Activated effector memory CD4-positive, alpha-beta T cell treated with anti-CD3 and anti-CD28 coated beads, Interleukin-2, amount 50 U/mL, for 16 hours (primary cell): ENCODE measurements at regions not wholly inside any gene's neighbourhood (a gene's known extent, or its start where the extent isn't known, plus 50 kb on each side); places are given as distances from the start of the nearest gene placed in this dataset.
"Not testable (repeated sequence)": the region's sequence is repeated elsewhere in the genome, so short reads cannot be mapped to it uniquely, and the experiment has no call there.

Experiments
- DNase-seq: peaks from one replicate; pipeline ENCODE4 v3.0.0-alpha.2; 2020

DNA sequence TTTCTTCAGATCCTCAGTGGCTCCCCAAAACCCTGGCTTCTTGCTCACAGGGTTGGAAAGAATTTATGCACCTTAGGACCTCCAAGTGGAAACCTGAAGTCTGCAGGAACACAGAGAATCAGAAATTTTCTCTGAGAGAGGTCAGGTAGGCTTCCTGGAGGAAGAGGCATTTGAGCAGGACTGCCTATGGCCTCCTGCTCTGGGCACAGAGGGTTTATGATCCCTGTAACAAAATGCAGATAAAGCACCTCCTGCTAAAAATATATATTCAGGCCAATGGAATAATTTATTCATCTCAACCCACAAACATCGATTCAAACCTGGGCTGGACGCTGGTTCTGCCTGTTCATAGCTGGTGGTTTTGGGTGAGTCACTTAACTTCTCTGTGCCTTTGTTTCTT is 68.1 kb upstream of the FGF3 start:
- no peak for DNase-seq

DNA sequence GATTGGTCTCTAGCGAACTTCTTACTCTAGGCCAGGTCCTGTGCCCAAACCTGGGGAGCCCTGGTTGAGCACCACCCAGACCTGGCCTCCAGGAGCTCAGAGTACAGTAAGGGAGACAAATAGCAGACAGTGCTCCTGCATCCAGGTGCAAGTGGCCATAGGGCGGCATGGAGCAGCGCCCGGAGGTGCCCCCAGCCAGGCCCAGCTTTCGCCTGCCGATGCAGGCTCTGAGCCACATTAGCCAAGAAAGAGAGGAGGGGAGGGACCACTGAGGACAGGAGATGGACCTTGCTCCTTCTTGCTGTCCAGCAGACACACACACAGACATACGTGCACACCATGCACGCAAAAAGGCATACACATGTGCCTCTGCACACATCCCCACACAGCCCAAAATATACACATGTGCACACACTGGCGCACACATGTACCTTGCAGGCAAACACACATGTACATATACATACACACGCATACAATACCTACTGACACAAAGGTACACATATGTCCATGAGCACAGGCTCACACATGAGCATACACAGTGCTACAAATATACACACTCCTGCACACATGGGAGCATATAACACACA is 68.7 kb upstream of the FGF3 start:
- no peak for DNase-seq

DNA sequence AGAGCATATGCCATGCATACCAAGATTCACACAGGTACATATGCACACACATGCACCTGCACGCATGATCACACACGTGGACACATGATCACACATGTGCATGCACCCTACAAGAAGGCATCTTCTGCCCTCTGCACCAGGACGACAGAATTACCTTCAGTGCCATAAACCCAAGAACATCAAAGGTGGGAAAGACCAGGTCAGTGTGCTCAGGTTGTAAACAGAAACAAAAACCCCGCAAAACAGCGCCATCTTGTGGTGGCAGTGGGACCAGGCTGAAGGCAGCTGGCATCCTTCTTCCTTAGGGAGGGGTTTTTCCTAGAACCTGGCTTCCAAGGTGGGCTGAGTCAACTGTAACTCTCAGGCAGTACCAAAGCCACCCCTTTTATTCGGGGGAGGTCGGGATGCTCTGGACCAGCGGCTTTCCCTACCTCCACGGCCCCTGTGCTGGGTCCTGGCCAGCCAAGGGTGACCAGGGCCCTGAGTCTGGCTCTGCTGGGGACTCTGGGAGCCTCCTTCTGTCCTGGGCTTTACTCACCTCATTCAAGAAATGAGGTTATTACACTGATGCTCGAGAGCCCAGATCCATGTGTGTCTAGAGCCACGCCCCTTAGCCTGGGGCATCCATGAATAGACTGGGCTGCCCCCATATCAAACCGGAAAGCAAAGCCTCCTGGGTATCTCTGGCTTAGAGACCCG is 69.4 kb upstream of the FGF3 start:
- DNase-seq: peak; percentile 89

DNA sequence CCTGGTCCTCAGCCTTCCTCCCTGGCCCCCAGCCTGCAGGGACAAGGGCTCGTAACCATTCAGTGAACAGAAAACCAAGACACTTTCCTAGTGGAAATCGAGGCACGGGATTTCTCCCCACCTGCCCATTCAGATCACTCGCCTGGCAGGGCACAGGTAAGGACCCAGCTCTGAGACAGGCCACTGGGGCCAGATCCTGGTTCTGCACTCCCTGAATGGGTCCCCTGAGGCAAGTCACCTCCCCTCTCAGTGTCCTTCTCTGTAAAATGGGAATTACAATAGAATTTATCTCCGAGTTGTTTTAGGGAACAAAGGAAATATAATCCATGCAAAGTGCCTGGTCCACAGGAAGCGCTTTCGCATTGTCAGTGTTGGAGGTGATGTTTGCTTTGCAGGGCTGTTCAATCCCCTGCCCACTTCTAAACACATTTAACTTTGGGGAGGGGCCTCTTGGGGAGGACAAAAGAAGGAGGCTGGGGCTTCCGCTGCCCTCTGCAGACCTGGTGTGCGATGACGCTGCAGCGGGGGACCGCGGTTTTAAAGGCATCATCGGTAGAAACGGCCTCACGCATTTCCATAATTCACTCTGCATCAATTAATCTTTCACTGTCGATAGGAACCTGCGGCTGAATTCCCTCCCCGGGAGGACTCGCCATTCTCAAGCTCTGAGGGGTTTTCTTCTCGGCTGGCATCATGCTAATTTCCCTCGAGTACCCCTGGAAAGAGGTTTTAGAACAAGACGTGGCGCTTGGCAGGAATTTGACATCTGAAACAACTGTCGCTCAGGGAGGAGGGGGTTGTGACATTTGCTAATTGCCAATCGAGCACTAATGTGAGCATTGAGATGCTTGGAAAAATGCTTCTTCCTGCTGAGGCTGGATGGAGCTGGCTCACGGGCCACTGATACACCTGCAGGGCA is 70.4 kb upstream of the FGF3 start:
- DNase-seq: no peak

DNA sequence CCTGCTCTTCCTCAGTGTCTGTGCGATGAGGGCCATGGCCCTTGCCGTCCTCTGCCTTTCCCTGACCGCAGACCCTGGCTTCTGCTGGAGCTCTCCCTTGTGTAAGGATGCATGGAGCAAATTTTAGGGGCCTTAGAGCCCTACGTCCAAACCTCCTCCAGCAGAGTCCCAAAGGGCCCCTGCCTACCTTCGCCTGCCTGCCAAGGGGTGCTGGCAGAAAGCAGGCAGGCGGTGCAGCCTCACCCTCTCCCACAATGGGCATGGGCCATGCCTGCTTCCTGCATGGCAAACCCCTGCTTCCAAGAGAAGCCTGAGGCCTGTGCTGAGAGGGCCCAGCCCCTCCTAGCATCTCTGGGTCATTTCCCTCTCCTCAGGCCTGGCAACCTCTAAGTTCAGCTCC is 71.3 kb upstream of the FGF3 start:
- no peak for DNase-seq

DNA sequence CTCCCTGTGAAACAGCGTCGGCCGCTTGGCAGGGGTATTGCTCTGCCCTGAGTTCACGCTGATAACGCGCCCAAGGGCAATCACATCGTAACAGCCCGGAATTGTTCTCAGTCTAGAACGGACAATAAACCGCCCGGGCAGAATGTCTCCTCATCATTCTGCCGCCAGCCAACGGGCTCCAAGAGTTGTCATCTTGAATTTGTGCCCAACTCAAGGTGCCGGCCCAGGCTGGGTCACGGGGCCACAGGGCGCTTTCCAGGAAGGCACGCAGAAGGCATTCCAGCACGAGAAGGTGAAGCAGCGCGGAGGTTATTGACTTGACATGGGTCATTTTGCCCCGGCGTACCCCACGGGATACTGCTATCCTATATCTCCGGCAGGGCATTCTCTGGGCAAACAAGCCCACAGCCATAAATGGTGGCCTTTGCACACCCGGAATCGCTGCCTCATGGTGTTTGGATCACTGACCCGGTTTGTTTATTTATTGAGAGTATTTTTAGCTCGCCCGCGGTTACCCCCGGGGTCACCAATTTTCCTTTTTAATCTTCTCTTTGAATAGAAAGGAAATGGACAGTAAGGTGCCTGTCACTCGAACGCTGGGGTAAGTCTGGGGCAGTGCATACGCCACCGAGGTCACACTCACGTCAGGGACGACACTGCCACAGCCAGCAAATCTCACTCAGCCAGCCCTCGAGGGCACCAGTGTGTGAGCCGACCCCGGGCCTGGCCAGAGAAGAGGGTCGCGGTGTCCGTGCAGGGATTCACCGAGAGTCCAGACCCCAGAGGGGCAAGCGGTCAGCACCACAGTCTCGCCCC is 72.4 kb upstream of the FGF3 start:
- no peak for DNase-seq

DNA sequence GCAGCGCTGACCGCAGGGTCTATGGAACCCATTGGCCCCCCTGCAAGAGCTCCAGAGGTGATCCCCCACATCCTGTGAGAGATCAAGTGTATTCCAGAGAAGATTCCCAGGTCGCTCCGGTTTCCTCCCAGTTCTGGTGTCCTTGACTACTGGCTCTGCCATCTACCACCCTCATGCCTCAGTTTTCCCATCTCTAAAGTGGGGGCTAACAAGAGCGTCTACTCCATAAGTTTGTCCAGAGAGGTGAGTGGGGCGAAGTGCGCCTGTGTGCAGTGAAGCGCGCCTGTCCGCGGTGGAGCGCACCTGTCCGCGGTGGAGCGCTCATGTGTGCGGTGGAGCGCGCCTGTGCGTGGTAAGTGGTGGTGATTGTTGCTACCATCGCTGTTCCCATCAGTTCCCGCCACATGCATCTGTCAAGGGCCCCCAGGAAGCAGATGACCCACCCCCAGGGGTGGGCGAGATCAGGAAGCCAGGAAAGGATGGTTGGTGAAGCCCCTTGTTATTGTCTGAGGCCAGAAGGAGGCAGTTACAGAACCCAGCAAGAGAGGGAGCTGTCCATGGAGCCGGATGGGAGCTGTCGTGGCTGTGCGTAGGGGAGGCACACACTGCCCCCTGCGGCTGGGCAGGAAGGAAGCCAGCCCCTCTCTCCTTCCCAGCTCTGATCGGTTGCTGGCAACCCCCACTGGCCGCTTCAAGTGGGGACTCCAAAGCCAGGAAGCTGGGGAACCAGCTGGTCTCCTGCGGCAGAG is 73.2 kb upstream of the FGF3 start:
- no peak for DNase-seq

DNA sequence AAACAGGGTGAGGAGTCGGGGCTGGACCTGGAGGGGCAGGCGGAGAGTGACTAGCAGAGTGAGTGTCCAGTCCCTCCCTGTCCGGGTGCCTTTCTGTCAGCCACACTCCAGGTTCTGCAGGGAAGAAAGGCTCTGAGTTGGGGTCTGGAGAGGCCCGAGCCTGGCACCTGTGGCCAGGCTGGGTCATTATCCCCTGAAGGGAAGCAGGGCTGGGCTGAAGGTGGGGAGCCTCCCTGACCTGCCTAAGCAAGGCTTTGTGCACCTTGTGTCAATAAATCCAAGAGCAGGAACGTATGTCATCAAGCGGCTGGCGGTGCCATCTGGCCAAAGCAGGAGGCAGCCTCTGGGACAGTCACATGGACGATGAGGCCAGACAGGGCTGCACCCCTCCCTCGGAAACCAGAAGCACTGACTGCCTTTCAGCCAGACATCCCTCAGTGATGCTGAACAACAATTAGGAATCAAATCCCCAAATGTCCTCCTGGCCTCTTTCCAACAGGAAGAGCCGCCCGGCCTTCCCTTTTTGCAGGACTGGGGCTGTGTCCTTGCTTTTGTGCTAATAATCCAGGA is 73.9 kb upstream of the FGF3 start:
- DNase-seq: no peak

DNA sequence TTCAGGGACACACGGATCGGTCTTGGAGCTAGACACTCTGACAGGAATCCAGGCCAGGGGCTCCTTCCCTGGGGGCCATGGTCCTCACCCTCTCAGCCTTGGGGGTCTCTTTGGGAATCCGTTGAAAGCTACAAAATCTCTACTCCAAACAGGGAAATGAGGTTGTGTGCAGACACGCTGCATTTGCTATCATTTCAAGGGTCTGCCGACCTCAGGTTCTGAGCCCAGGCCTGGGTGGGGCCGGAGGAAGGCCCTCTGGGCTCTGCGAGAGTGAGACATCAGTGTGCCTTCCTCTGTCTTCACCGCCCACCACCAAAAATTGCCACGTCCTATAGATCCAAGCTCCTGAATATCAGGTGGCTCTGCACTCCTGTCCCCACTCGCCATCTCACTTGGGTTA is 74.4 kb upstream of the FGF3 start:
- no peak for DNase-seq

DNA sequence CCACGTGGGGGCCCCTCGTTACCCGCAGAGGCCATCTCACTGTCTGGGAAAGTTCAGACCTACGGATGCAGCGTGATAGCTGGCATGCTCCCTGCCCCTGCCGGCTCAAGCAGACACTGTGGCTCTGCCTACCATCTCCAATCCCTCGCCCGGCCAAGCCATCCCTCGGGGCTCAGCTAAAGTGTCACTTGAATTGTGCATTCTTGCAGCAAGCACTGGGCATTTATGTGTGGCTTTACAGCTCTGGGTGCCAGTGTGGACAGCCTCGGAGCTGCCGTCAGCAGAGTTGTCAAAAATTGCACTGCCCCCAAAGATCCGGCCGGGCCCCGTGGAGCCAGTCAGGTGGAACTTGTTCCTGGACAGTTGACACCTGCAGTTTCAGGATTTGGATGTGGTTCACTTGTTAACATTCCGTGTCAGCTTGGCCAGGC is 75.0 kb upstream of the FGF3 start:
- DNase-seq: no peak

DNA sequence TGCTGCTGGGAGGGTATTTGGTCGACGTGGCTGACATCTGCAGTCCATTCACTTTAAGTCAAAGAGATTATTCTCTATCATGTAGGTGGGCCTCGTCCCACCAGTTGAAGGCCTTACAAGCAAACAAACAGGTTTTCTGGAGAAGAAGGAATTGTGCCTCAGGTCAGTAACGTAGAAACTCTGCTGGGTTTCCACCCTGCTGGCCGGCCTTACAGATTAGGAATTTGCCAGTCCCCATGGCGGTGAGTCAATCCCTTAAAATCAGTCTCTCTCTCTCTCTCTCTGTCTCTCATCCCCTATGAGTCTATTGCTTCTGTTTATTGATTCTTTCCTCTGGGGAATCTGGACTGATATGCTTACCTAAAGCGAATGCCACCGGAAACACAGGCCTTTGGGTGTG is 75.4 kb upstream of the FGF3 start:
- no peak for DNase-seq

DNA sequence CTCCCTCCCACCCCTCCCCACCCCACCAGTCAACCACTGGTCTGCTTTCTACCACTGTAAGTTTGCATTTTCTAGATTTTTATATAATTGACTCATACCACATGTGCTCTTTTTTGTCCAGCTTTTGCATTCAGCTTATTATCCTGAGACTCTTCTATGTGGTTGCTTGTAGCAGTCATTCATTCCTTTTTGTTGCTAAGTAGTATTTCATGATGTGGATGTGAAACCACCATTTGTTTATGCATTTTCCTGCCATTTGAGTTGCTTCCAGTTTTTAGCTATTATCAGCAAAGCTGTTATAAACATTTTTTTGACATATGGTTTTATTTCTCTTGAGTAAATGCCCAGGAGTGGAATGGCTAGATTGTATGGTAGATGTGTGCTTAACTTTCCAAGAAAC is 77.0 kb upstream of the FGF3 start:
- DNase-seq: no peak

DNA sequence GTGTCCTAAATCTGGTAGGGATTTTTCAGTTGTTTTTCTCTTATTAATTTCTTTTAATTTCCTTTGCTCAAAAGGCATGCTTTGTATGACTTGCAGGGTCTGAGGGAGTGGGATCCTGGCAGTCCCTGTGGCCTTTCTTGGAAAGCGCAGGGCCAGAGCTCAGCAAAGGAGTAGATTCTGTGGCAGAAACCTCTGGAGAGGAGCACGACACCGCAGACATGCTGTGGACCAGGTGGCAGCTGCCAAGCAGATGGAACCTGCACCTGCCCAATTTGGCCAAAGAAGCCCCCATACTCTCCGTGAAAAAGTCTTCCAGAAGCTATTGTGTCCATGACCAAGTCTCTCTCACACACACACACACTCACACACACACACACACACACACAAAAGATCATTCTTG is 78.9 kb upstream of the FGF3 start:
- no peak for DNase-seq

DNA sequence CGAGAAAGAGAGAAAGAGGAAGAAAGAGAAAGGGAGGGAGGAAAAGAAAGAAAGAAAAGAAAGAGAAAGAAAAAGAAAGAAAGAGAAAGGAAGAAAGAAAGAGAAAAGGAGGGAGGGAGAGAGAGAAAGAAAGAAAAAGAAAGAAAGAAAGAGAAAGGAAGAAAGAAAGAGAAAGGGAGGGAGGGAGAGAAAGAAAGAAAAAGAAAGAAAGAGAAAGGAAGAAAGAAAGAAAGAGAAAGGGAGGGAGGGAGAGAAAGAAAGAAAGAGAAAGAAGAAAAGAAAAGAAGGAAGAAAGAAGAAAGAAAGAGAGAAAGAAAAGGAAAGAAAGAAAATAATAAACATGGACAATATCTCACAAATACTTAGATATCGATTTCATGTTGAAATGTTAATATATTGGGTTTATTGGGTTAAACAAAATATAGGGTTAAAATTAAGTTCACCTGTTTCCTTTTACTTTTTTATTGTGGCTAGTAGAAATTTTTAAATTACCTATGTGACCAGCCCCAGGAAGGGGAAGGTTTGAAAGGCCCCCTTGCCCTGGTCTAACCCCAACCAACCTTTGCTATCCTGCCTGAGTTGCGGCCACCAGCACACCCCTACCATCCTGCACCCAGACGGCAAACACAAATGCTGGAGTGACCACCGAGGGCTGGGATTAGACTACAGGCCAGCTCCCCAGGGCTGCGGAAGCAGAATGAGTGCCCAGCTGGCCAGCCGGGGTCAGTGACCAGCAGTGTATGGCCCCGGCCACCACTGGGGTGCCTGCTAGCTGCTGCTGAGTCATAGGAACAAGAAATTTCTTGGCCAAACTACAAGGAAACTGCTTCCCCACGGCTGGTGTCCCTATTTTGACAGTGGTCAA is 81.0 kb upstream of the FGF3 start:
- no peak for DNase-seq

DNA sequence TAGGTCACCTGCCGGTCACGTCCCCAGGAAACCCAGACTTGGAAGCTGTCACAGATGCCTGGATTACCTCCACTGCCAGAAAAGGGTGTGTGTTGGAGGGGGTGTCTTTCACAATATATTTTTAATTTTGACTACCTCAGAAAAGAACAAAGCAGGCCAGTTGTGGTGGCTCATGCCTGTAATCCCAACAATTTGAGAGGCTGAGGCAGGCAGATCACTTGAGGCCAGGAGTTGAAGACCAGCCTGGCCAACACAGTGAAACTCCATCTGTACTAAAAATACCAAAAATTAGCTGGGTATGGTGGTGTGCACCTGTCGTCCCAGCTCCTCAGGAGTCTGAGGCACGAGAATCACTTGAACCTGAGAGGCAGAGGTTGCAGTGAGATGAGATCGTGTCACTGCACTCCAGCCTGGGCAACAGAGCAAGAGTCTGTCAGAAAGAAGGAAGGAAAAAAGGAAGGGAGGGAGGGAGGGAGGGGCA is 81.6 kb upstream of the FGF3 start:
- DNase-seq: not testable (repeated sequence)

DNA sequence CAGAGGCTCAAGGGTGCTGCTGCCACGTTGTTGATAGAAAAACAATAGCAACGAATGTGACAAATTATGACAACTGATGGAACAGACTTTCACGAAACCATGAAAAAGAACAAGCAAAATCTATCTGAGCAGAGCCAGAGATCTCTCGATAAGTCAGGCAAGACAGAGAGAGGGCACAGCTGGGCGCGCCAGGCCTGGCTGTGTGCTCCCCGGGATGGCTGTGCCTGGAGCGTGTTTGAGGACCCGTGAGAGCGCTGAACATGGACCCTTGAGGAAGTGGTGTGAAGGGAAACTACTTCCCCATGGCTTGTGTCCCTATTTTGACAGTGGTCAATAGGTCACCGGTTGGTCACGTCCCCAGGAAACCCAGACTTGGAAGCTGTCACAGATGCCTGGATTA is 83.1 kb upstream of the FGF3 start:
- no peak for DNase-seq

DNA sequence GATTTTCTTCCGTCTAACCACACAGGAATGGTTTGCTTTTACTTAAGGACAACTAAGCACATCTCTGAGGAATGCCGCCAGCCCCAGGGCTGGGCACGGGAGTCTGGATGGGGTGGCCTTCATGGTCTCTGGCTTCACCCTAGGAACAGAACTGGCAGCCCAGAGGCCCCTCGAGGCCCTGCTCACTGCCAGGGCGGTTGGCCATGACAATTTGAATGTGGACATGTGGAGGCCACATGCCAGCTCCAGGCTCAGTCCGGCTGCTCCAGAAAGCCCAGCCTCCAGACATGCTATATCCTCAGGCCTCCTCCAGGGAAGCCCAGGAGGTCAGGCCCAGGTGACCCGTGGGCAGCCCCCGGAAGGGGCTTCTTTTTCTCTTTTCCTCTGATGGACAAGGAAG is 84.0 kb upstream of the FGF3 start:
- DNase-seq: no peak

DNA sequence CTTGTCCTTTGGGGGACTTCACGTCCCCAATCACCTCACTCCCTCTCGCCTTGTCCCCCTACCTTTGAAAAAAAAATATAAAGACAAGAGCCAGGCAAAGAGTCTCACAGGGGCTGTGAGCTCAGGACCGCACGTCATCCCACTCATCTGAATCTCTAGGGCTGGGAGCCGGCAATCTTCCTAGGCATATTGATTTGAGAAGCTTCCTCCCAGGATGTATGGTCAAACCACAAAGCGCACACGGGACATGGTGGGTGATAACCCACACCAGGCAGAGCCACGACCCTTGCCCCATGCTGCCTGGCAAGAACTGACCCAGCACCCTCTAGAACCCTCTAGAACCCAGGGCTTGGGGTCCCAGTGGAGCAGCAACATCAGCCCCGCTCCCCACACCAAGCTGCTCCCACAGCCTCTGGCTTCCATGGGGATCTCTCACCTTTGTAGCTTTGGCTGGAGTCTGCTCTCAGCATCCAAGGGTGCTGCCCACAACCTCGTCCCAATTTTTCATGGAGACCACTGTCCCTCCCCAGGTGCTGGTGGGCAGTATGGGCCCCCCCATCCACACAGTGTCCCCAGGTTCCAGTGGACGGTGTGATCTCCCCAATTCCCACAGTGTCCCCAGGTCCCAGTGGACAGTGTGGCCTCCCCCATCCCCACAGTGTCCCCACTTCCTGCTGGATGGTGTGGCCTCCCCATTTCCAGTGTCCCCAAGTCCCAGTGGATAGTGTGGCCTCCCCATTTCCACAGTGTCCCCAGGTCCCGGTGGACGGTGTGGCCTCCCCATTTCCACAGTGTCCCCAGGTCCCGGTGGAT is 85.2 kb upstream of the FGF3 start:
- no peak for DNase-seq

DNA sequence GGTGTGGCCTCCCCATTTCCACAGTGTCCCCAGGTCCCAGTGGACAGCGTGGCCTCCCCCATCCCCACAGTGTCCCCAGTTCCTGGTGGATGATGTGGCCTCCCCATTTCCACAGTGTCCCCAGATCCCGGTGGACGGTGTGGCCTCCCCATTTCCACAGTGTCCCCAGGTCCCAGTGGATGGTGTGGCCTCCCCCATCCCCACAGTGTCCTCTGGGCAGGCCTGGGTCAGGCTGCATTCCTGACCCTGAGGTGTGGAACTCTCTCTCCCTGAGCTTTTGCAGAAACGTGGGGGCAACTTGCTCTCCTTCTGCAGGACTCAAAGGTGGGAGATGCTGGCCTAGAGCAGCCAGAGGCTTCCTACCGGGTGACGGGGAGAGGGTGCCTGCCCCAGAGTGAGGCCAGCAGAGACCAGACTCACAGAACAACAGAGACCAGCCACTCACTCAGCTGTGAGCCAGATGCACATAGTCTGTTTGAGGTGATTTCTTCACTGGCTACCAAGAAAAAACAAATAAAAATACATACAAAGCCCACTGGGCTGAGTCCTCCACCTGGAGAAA is 85.8 kb upstream of the FGF3 start:
- DNase-seq: no peak
